GM23338 (cell line): ENCODE measurements at regions not wholly inside any gene's neighbourhood (a gene's known extent, or its start where the extent isn't known, plus 50 kb on each side); places are given as distances from the start of the nearest gene placed in this dataset.

Source experiments
- ATAC-seq: fragments of 200-7000 bp; cut with Tn5 transposase; 3 replicates; pipeline ENCODE4 v1.9.1; 2020
- DNase-seq: peaks from one replicate; pipeline ENCODE4 v3.0.0-alpha.2; 2015; ENCODE audit warnings: low spot score
- H2AFZ ChIP-seq: fragments of 200-600 bp; sonication (generic); 2 replicates; pipeline ENCODE4 v1.8.0; 2016; ENCODE audit warnings: antibody characterized with exemption, mild to moderate bottlenecking, moderate library complexity
- H3F3A ChIP-seq: fragments of 200-600 bp; sonication (generic); replicated peaks from 2 replicates; pipeline ENCODE4 v1.8.0; 2017; ENCODE audit warnings: antibody characterized with exemption, mixed run types, low read depth
- H3K27ac ChIP-seq: fragments of 200-600 bp; sonication (generic); 2 replicates; pipeline ENCODE4 v1.6.1; 2016; ENCODE audit warnings: low read depth
- H3K27me3 ChIP-seq: fragments of 200-600 bp; sonication (generic); 2 replicates; pipeline ENCODE4 v1.8.0; 2016; ENCODE audit warnings: mild to moderate bottlenecking, mixed run types, moderate library complexity; ENCODE audit not compliant: insufficient read depth
- H3K36me3 ChIP-seq: fragments of 200-600 bp; sonication (generic); 2 replicates; pipeline ENCODE4 v1.8.0; 2016; ENCODE audit warnings: mild to moderate bottlenecking; ENCODE audit not compliant: insufficient read depth
- H3K4me1 ChIP-seq: fragments of 200-600 bp; sonication (generic); 2 replicates; pipeline ENCODE4 v1.8.0; 2016; ENCODE audit warnings: mild to moderate bottlenecking, moderate library complexity; ENCODE audit not compliant: insufficient read depth
- H3K4me2 ChIP-seq: fragments of 200-600 bp; sonication (generic); 2 replicates; pipeline ENCODE4 v1.7.1; 2017; ENCODE audit warnings: mixed run types
- H3K4me3 ChIP-seq: fragments of 200-600 bp; sonication (generic); 2 replicates; pipeline ENCODE4 v1.6.1; 2016; ENCODE audit warnings: mixed run types
- H3K79me2 ChIP-seq: fragments of 200-600 bp; sonication (generic); replicated peaks from 2 replicates; pipeline ENCODE4 v1.8.0; 2017; ENCODE audit warnings: mild to moderate bottlenecking; ENCODE audit not compliant: insufficient read depth
- H3K9me2 ChIP-seq: fragments of 200-600 bp; sonication (generic); 2 replicates; pipeline ENCODE4 v1.8.0; 2017; ENCODE audit not compliant: insufficient read depth
- H4K20me1 ChIP-seq: fragments of 200-600 bp; sonication (generic); replicated peaks from 2 replicates; pipeline ENCODE4 v1.8.0; 2017; ENCODE audit warnings: mild to moderate bottlenecking; ENCODE audit not compliant: insufficient read depth
- H3K27ac Mint-ChIP-seq: 2 replicates; pipeline ENCODE4 v1.8.0; 2020; ENCODE audit warnings: inconsistent platforms, mild to moderate bottlenecking, moderate library complexity, mixed read lengths
- H3K27me3 Mint-ChIP-seq: 3 replicates; pipeline ENCODE4 v1.8.0; 2022; ENCODE audit warnings: low read depth, mild to moderate bottlenecking, moderate library complexity, mixed read lengths, inconsistent platforms; ENCODE audit not compliant: insufficient read depth, poor library complexity
- H3K36me3 Mint-ChIP-seq: 3 replicates; pipeline ENCODE4 v1.8.0; 2021; ENCODE audit warnings: low read depth, mild to moderate bottlenecking, inconsistent platforms, moderate library complexity, mixed read lengths
- H3K4me1 Mint-ChIP-seq: 3 replicates; pipeline ENCODE4 v1.8.0; 2020; ENCODE audit warnings: mild to moderate bottlenecking, inconsistent platforms, mixed read lengths
- H3K4me3 Mint-ChIP-seq: 3 replicates; pipeline ENCODE4 v1.8.0; 2021; ENCODE audit warnings: moderate library complexity, mild to moderate bottlenecking, inconsistent platforms, mixed read lengths
- H3K9me3 Mint-ChIP-seq: 3 replicates; pipeline ENCODE4 v1.8.0; 2020; ENCODE audit warnings: moderate library complexity, mild to moderate bottlenecking, inconsistent platforms, mixed read lengths
- CREB1 ChIP-seq: fragments of 250-450 bp; sonication (Bioruptor Pico); IDR thresholded peaks from 2 replicates; pipeline ENCODE4 v1.5.0; 2020; ENCODE audit warnings: low read depth, mild to moderate bottlenecking, moderate library complexity
- EZH2phosphoT487 ChIP-seq: fragments of 200-600 bp; sonication (generic); IDR thresholded peaks from one replicate; pipeline ENCODE4 v1.8.1; 2018; ENCODE audit warnings: antibody characterized with exemption; ENCODE audit not compliant: unreplicated experiment
- JUNB ChIP-seq: IDR thresholded peaks from one replicate; pipeline ENCODE4 v1.6.1; 2016; ENCODE audit warnings: antibody characterized with exemption; ENCODE audit not compliant: unreplicated experiment
- NANOG ChIP-seq: IDR thresholded peaks from 2 replicates; pipeline ENCODE4 v1.6.1; 2016; ENCODE audit warnings: antibody characterized with exemption, borderline replicate concordance
- POLR2AphosphoS5 ChIP-seq: IDR thresholded peaks from 2 replicates; pipeline ENCODE4 v1.6.1; 2016; ENCODE audit warnings: antibody characterized with exemption, low read depth
- STAT1 ChIP-seq: IDR thresholded peaks from one replicate; pipeline ENCODE4 v1.6.1; 2016; ENCODE audit warnings: antibody characterized with exemption; ENCODE audit not compliant: unreplicated experiment
- ZNF331 ChIP-seq: fragments of 250-450 bp; sonication (Bioruptor Pico); IDR thresholded peaks from 2 replicates; pipeline ENCODE4 v1.5.0; 2020; ENCODE audit warnings: low read depth, mild to moderate bottlenecking, moderate library complexity
- ZNF462 ChIP-seq: fragments of 250-450 bp; sonication (Bioruptor Pico); IDR thresholded peaks from 2 replicates; pipeline ENCODE4 v1.5.0; 2020; ENCODE audit warnings: mild to moderate bottlenecking, moderate library complexity
- TF ChIP-seq, protein P1 (sequence below): IDR thresholded peaks from 2 replicates; pipeline ENCODE4 v1.6.1; 2016; ENCODE audit warnings: antibody characterized with exemption
- TF ChIP-seq, protein P2 (sequence below), 2 experiments: fragments of 200-600 bp in 1 of 2; sonication (generic) in 1 of 2; conservative IDR thresholded peaks; 2 replicates each; pipeline versions ENCODE4 v1.5.1 to v1.6.1; 2016 to 2017; ENCODE audit warnings: antibody characterized with exemption in 2 of 2, low read depth in 2 of 2, mild to moderate bottlenecking in 2 of 2, moderate library complexity in 1 of 2

DNA sequence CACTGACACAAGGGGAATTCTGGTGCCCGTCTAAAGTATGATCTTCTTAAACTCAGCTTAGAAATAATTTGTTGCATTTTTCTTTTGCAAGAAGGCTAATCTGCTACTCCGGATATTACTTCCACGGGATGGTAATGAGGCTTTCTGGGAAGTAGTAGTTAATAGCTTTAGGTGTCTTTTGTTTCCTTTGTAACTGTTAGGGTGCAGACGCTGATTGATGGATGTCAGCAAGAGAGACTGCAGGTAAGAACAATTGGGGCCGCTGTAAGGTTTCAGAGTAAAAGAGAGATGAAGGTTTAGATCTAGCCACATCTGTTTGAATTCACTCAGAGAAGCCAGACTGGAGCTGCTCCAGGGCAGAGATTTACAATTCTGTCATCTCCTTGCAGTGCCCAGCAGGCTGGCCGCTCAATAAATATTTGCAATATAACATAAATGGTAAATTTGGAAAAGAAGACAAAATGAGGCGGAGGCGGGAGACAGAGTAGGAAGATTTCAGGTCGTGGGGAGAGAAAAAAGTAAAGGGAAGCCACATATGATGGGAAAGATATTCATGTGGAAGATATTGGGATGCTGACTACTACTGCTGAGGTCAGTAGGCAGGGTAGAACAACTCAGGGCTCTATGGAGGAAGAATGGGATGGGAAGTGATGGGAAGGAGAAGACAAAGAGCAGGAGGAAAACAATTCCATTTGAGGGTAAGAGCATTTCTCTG, 320.5 kb downstream of the AASDHPPT start:
- Histone ChIP-seq H3K27ac (no peak overlapping the region), H3K4me3 (no peak overlapping the region), H3K4me2 (no peak overlapping the region), H3K79me2 (no peaks in the 10 kb centered on the region), H2AFZ (no peak overlapping the region), H4K20me1 (no peaks in the 10 kb centered on the region), H3F3A (no peaks in the 10 kb centered on the region), H3K4me1 (no peaks in the 10 kb centered on the region), H3K9me2 (no peaks in the 10 kb centered on the region), H3K36me3 (peaks cover 5% of the 10 kb centered on the region; the same call in 1 of the 2 replicates), H3K27me3 (no peaks in the 10 kb centered on the region)
- Mint-ChIP-seq H3K4me1 (no peaks in the 10 kb centered on the region; the same call in 2 of the 3 replicates), H3K36me3 (peaks cover 21% of the 10 kb centered on the region), H3K4me3 (no peak overlapping the region), H3K27me3 (no peaks in the 10 kb centered on the region), H3K27ac (no peak overlapping the region), H3K9me3 (peaks cover 22% of the 10 kb centered on the region)
- DNase-seq (no peak), ATAC-seq (no peak; the same call in 2 of the 3 replicates)
- no peak for TF ChIP-seq STAT1
- no peak for TF ChIP-seq ZNF331
- no peak for TF ChIP-seq EZH2phosphoT487
- TF ChIP-seq, protein P1, sequence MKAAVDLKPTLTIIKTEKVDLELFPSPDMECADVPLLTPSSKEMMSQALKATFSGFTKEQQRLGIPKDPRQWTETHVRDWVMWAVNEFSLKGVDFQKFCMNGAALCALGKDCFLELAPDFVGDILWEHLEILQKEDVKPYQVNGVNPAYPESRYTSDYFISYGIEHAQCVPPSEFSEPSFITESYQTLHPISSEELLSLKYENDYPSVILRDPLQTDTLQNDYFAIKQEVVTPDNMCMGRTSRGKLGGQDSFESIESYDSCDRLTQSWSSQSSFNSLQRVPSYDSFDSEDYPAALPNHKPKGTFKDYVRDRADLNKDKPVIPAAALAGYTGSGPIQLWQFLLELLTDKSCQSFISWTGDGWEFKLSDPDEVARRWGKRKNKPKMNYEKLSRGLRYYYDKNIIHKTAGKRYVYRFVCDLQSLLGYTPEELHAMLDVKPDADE, result no peak
- TF ChIP-seq, protein P2, sequence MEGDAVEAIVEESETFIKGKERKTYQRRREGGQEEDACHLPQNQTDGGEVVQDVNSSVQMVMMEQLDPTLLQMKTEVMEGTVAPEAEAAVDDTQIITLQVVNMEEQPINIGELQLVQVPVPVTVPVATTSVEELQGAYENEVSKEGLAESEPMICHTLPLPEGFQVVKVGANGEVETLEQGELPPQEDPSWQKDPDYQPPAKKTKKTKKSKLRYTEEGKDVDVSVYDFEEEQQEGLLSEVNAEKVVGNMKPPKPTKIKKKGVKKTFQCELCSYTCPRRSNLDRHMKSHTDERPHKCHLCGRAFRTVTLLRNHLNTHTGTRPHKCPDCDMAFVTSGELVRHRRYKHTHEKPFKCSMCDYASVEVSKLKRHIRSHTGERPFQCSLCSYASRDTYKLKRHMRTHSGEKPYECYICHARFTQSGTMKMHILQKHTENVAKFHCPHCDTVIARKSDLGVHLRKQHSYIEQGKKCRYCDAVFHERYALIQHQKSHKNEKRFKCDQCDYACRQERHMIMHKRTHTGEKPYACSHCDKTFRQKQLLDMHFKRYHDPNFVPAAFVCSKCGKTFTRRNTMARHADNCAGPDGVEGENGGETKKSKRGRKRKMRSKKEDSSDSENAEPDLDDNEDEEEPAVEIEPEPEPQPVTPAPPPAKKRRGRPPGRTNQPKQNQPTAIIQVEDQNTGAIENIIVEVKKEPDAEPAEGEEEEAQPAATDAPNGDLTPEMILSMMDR (conservative IDR thresholded peaks at IDR 0.05; ENCODE audit: low read depth in 2 of 2), result no peak
- TF ChIP-seq JUNB, result no peak
- TF ChIP-seq CREB1 (CRISPR knock-in tag), result no peak
- no peak for TF ChIP-seq NANOG
- TF ChIP-seq ZNF462 (CRISPR knock-in tag), result no peak
- no peak for TF ChIP-seq POLR2AphosphoS5
